ENCODE measurements at regions not wholly inside any gene's neighbourhood (a gene's known extent, or its start where the extent isn't known, plus 50 kb on each side); places are given as distances from the start of the nearest gene placed in this dataset.

- TF ChIP-seq POLR2A (IDR thresholded peaks at IDR 0.05; ENCODE audit: low read length): no peak
- TF ChIP-seq GATA1 (IDR thresholded peaks at IDR 0.05; ENCODE audit: low read depth, low read length): no peak
Measured at GRCh38 chr5:43994352-43994708, 391.4 kb downstream of the NNT start.
